HG03342 (cell line): ENCODE measurements at regions not wholly inside any gene's neighbourhood (a gene's known extent, or its start where the extent isn't known, plus 50 kb on each side); places are given as distances from the start of the nearest gene placed in this dataset.

Experiments used
- ATAC-seq: cut with Tn5 transposase; IDR thresholded peaks from one replicate; pipeline ENCODE4 v1.9.1; 2021; ENCODE audit warnings: mild to moderate bottlenecking, moderate library complexity; ENCODE audit not compliant: unreplicated experiment

DNA sequence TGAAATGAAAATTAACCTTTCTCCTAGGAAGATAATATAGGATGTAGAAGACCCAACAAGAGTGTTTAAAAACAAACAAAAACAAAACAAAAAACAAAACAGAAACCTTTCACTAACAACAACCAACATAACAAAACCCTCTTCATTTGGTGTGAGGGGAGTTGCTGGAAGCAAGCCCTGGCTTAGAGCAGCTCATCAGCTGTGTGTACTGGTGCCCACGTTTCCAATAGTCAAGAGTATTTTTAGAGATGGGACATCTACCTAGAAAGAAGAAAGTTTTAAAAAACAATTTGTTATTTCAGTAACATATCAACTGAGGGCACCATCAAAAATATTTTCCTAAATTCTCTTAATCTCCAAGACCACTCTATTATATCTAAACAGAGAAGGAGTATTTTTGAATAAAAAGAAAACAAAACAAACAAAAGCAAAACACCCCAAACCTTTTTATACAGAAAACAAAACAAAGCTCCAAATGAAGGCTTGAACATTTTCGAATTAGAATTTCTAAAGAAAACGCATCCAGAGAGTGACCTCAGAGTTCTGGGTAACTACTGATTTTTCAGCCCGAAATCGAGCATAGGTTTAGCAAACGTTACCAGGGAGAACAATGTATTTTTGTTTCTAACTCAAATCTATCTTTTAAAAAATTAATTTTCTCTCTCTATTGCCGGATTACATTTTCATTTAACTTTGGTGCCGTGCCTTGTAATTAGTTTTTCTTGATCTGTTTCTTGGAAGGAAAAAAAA is 134.6 kb downstream of the INSIG2 start:
- ATAC-seq, result peak; percentile 35

DNA sequence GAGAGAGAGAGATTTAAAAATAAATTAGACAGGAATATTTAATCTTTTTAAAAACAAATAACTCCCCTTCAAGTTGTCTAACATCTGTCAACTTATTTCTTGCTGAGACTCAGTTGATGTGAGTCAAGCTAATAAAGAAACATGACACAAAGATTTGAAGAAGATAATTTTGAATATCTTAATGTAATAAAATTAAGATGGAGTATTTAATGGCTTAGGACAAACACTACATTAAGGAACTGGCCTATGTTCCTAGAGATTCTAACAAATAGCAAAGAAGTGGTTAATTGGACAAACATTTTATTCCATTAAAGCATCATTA is 134.0 kb downstream of the INSIG2 start:
- ATAC-seq, result no peak

DNA sequence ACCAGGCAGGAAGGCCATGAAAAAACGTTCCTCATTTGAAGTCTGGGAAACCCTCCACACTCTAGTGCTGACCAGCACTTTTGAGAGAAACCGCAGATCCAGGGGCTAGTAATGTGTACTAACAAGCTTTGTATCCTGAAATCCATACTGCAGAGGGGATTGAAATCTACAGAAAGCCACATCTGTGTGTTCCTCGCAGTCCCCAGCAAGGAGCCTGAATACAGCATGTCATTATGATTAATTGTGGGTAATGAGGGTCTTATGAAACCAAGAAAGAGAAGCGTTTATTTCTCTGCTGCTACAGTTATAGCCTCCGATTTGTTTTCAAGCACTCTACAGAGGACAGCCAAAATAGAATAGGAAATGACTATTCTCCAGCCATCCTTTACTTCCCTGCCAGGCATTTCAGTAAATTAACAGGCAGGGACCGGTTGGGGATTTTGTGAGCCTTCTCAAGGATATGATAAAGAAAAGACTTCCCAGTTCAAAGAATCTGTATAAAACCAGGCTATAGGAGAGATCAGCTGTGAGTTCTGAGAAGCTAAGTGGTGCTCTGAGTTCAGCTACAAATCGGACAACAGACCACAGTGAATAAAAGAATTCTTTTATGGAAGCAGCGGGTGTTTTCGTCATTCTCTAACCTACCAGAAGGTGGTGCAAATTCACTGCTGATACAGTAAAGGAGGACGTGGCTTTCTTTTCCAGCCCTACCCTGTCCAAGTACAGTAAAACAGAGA is 133.4 kb downstream of the INSIG2 start:
- peak; percentile 38 for ATAC-seq

DNA sequence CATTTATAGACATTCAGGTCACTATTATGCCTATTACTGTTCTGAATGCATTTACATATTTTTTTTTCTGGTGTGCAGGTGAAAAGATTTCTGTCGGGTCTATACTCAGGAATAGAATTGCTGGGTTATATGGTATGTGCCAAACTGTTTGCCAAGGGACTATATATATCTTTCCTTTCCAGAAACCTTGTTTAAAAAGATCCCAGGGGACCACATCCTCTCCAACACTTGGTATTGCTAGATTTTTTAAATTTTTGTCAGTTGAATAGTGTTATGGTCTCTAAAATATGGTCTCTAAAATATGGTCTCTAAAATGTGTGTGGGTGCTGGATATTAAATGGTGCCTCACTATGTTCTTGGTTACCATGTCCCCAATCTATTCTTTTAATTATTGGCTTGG is 131.3 kb downstream of the INSIG2 start:
- ATAC-seq, result no peak

DNA sequence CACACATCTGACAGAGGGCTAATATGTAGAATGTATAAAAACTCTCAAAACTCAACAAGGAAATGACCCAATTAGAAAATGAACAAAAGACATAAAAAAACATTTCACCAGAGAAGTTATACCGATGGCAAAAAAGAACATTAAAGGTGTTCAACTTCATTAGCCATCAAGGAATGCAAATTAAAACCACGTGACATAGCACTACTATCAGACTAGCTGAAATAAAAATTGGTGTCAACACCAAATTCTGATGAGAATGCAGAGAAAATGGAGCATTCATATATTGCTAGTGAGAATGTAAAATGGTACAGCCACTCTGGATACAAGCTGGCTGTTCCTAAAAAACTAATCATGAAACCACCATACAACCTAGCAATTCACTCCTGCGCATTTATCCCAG is 128.0 kb downstream of the INSIG2 start:
- ATAC-seq, result no peak

DNA sequence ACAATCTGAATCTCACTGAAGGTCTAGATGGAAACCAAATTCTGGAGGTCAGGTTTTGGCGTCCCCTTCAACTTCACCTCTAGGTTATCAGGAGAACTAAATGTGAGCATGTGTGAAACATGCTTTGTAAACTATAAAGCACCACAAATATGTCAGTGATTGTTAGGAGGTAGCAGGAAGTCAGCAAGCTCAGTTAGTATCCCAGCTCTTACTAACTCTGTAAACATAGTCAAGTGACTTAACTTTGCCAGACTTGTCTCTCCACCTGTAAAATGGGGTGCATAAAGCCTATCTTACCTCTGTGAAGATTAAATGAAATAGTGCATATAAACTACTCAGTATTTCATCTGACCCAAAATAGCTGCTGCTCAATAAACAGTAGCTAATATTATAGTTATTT is 121.5 kb downstream of the INSIG2 start:
- no peak for ATAC-seq

DNA sequence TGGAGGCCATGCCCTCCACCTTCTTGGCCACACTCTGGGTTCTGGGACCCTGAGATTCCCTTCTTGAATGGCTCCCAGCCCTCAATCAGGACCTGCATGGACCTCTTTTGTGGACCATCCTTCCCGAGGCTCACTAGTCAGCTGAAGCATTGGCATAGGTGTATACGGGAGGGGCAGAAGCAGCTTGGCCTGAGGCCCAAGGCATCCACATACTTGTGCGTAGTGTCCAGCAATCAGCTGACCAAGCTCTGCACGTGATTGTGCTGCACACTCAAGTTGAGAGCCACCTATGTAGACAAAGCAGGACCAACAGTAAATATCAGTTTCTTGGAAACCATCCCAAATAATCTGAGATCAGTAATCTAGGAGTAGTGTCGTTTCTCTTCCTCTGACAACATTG is 119.6 kb downstream of the INSIG2 start:
- ATAC-seq, result no peak

DNA sequence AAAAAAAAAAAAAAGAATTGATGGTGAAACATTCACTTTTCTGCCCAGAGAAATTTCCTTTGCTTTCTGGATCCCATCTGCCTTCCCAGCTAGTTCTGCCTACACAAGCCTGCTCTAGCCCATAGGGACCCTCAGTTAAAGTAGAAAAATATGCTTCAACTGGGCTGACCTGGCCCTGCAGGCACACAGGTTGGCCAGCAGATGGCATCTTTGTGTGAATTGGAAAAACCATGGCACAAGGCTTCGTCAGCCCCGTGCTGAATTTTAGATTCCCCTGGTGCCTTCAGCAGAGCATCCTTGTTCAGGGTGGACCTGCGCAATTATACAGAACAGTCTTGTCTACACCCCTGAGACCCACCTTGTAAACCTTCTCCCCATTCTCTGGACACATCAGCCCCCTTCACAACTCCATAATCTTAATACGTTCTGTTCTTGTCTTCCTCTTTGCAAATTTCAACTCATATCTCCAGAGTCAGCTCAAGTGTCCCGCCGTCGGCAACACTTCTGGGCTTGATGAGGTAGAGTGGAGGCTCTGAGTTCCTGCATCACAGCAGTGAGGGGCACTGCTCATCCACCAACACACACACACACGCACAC is 114.5 kb downstream of the INSIG2 start:
- ATAC-seq, result peak; percentile 97

DNA sequence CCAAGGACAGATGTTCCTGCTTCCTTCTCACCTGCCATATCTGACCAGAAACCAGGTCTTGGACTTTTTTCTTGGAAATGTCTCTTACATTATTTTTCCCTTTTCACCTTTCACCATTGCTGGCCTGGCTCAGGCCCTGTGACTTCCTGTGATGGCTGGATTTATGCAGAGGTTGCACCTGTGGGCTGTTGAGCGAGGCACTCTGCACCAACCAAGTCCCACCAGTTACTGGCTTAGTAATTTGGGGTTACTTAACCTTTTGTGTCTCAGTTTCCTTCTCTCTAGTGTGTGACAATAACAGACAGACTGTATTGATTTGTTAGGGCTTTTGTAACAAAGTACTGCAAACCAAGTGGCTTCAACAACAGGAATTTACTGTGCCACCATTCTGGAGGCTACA is 110.0 kb downstream of the INSIG2 start:
- ATAC-seq, result no peak

DNA sequence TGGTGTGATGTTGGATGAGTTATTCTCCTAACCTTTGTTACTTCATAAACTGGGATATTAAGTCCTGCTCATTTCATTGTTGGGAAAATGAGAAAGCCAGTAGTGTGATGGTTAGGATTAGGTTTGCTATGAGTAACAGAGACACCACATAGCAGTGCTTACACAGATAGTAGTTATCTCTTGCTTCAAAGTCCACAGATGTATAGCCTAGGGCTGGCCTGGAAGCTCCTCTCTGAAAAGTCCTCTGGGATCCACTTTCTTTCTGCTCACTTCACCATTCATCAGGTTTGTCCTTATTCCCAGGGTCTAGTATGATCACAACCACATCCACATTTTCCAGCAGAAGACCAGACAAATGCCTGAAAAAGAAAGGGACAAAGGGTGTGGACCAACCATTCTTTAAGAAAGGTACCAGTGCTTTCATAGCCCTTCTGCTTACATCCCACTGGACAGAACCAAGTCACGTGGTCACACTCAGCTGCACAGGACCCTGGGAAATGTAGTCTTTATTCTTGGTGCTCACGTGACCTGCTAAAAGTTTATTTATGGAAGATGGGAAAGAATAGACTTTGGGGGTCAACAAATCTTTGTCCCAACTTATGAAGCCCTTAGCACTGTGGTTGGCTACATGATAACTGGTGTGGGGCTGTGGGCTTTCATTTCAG is 108.9 kb downstream of the INSIG2 start:
- ATAC-seq, result peak; percentile 74

DNA sequence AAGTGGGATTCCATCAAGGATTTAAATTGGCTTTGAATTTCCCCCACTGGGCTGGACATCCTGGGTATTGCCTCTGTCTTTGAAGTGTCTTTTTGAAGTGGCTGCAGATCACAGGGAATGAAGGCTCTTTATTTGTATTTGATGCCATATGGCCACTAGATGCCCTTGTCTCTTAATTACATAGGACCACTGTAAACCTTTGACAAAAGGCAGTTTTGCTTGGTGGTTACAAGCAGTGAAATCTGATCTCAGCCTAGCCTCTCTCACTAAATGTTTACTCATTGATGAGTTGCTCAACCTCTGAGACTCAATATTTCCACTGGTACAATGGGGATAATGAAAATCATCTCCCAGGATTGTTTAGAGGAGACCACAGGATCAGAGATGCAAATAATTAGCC is 102.2 kb downstream of the INSIG2 start:
- ATAC-seq, result no peak

DNA sequence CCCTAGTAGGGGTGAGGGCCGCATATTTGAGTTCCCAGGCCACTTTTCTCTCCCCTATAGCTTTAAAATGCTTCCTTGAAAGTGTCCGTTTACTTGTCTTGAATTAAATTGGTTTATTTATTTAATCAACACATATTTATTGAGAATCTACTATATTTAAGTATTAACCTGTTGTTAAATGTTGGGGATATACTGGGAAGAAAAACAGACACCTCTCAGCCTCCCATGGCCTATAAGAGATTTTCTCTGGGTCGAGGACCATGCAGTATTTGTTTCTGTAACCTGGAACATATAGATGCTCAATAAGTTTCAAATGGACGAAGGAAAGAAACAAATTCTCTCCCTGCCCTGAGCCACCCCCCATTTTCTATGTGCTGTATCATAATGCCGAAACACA is 98.6 kb downstream of the INSIG2 start:
- ATAC-seq, result no peak

DNA sequence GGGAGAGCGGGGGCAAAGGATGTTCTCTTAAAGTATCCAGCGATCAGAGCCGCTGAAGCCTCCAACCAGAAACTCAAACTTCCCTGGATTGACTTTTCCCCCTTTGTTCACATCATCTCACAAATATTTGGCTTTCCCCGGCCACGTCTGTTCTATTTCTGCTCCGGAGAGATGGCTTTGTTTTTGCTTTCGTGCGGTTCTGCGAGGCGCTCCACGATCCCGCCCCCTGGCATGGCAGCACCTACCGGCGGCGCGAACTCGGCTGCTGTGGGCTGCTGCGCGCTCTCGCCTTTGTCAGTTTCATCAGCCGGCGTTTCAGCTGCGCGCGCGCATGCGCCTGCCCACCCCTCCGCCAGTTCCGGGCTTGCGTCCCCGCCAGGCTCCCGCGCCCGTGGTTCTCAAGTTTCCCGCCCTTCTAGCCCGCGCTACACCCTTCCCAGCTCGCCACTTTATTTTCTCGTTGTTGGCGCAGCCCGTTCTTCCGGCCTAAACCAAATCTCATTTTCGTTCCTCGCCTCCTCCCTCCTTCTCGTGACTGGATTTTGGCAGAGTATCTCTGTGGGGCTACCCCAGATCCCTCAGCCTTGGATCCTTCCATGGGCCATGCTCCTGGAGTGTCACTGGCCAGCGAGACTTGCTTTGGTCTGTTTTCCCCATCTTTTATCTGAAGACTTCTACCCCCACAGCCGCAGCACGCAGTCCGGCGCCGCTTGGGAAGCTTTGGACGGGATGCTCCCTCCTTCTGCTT is 98.0 kb downstream of the INSIG2 start:
- peak; percentile 89 for ATAC-seq

DNA sequence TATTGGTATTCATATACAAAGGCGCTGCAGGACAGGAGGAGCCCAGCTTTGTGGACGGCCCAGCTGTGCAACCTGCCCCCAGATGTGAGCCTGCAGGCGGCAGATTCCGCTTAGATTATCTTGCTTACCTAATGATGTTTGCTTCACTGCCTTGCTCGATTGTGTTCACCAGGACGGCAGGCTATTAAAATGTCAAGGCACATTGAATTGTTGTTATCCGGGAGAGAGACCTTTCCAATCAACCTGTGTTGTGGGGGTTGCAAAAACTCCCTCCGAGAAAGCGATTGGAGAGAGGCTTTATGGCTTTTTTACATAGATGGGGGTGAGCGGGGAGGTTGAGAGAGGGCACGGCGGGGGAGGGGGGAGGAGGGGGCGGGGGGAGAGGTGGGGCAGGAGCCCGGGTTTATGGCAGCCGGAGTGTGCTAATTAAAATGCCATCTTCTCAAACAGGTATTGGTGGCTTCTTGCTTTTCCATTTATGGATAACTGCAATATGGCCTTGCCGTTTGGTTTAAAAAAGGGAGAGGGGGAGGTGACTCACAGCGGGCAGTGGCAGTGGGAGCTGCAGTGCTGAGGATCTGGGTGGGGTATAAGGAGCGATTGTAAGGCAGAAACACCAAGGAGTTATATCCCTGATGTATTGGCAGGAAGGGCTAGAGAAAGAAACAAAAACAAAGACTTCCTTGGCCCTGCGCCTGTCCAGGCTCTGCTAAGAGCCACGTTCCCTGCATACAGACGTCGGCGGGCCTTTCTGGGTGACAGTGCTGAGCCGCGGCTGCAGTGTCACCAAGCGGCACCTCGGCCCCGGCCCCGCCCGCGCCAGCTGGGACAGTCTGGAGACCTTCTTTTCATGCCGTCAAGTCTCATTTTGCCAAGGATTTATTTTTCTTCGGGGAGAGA is 97.2 kb downstream of the INSIG2 start:
- peak; percentile 74 for ATAC-seq

DNA sequence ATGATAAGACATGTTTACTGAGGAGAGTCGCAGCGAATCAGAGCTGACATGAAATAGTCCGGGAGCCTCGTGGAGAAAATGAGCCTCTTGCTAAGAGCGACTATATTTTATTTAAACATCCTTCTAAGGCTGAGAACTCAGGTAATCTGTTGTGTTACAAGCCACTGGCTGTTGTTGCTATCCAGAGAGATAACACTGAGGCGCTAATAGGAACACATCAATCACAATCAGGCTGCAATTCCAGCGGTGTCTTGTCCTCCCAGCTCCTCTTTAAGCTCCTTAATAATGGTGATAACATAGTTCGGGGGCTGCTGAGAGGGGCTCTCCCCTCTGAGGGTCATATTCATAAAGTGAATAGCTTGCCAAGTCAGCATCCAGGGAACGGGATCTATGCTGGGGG is 95.1 kb downstream of the INSIG2 start:
- no peak for ATAC-seq

DNA sequence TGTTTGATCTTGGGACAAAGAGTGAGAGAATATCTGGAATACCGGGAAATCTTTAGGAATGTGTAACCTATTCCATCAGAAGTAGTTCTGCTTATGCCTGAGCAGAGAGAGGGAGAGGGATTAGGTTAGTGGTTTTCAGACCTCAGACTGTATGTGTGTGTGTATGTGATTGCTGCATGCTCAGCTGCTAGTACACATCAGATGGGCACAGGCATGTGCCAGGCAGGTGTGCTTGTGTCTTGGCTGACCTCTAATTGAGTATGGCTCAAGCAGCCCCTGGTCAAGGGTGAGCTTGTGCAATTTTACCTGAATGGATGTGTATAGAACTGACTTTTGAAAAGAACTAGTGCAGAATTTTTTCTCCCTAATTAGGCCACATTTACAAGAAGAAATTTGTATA is 91.2 kb downstream of the INSIG2 start:
- ATAC-seq, result no peak

DNA sequence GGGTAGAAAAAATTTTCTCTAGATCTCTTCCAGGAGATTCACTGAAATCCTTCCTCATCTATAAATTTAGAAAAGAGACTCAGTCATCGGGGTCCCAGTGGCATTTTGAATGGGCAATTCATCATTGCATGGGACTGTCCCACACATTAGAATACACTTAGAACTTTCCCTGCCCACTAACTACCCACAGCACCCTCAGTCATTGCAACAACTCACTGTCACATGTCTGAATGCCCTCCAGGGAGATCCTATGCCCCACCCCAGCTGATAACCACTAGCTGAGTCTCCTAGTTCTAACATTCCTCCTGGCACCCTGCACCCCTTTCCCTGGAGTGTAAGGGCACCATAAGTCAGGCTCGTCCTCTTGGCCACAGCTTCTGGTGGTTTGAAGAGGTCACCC is 89.6 kb downstream of the INSIG2 start:
- ATAC-seq, result no peak

DNA sequence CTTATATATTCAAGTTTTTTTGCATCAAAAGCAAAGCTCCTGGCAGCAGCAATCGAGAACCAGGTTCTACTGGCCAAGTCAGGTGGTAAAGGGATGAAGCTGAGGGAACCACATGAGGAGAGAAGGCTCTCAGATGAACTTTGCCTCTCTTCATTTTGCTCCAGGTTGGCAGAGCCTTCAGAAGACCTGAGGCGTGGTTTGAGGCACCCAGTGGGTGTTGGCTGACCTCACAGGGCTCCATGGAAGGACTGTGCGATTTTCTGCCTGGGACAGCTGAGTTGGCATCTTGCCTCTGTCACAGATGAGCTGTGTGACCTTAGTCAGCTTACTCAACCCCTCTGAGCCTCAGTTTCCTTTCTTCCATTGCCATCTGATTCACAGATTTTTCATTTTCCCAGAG is 89.0 kb downstream of the INSIG2 start:
- ATAC-seq, result no peak

DNA sequence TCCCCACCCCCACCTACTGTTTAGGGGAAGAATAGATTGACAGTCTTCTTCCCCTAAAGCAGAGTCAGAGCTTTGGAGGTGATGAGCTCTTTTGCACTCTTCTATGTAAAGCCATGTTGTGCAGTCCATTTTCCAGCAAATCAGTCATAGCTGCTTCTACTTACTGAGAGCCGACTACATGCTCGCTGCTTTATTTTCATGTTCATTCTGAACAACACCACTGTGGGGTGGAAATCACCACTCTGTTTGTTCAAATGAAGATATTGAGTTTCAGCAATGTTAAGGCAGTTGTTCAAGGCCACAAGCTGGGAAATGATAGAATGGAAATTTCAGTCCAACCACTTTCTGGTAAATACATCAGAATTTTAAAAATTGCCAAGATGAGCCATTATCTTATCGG is 88.3 kb downstream of the INSIG2 start:
- ATAC-seq, result no peak

DNA sequence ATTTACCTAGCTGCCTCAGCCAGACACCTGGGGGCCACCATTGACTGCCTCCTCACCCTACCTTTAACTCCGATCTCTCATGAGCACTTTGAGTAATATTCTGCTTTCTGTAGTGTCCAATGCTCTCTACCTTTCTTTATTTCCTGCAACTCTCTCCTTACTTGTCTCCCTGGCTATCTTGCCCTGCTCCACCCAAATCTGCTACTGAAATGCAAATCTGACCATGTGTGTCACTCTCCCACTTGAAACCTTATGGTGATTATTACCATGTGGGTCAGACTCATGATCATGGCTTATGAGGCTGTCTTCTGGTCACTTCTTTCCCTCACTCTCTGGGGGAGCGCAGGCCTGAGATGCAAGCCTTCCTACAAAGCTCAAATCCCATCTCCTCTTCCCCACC is 83.3 kb downstream of the INSIG2 start:
- no peak for ATAC-seq
